HepG2 (cell line): ENCODE measurements at regions not wholly inside any gene's neighbourhood (a gene's known extent, or its start where the extent isn't known, plus 50 kb on each side); places are given as distances from the start of the nearest gene placed in this dataset.

Experiments used
- BHLHE40 ChIP-seq: IDR thresholded peaks from 2 replicates; pipeline ENCODE4 v1.6.1; 2011; ENCODE audit warnings: low read length, improper control_type of control experiment
- ESRRA ChIP-seq: sonication (generic); formaldehyde crosslinking; IDR thresholded peaks from 2 replicates; pipeline ENCODE4 v1.5.1; 2020; ENCODE audit warnings: mild to moderate bottlenecking, low read depth, missing genetic modification reagents
- SETDB1 ChIP-seq: sonication (generic); formaldehyde crosslinking; IDR thresholded peaks from 2 replicates; pipeline ENCODE4 v1.5.1; 2020; ENCODE audit warnings: missing genetic modification reagents, mild to moderate bottlenecking, borderline replicate concordance
- TCF7 ChIP-seq: sonication (generic); IDR thresholded peaks from 2 replicates; pipeline ENCODE4 v1.6.1; 2016; ENCODE audit warnings: antibody characterized with exemption, low read depth
- ZNF276 ChIP-seq: sonication (generic); formaldehyde crosslinking; IDR thresholded peaks from 2 replicates; pipeline ENCODE4 v1.4.0; 2020; ENCODE audit warnings: mild to moderate bottlenecking, low read depth, missing genetic modification reagents
- ZNF335 ChIP-seq: sonication (generic); formaldehyde crosslinking; IDR thresholded peaks from 2 replicates; pipeline ENCODE4 v1.4.0; 2020; ENCODE audit warnings: missing genetic modification reagents
- ZSCAN25 ChIP-seq: sonication (generic); formaldehyde crosslinking; IDR thresholded peaks from 2 replicates; pipeline ENCODE4 v1.8.0; 2022; ENCODE audit warnings: mild to moderate bottlenecking, missing genetic modification reagents

- TF ChIP-seq BHLHE40 (no peak), ZSCAN25 (no peak), ZNF276 (CRISPR knock-in tag) (no peak), TCF7 (no peak), ESRRA (CRISPR knock-in tag) (no peak), SETDB1 (CRISPR knock-in tag) (no peak), ZNF335 (CRISPR knock-in tag) (no peak)
Observed at GRCh38 chr10:108812906-108813305, 1110.4 kb downstream of the XPNPEP1 start.
